ENCODE measurements at regions not wholly inside any gene's neighbourhood (a gene's known extent, or its start where the extent isn't known, plus 50 kb on each side); places are given as distances from the start of the nearest gene placed in this dataset.

GRCh38 chrX:107561468-107562215, 66.7 kb upstream of the PRPS1 start:
- DNase-seq: peak; percentile 54

- DNase-seq: no peak
Observed at GRCh38 chrX:107562482-107562881, 65.8 kb upstream of the PRPS1 start.

GRCh38 chrX:107563824-107564223, 64.5 kb upstream of the PRPS1 start:
- DNase-seq: no peak

GRCh38 chrX:107565015-107565414, 63.3 kb upstream of the PRPS1 start:
- DNase-seq: no peak

- peak; percentile 60 for DNase-seq
Observed at GRCh38 chrX:107565931-107566603, 62.2 kb upstream of the PRPS1 start.

- no peak for DNase-seq
Observed at GRCh38 chrX:107566604-107567262, 61.6 kb upstream of the PRPS1 start.

GRCh38 chrX:107567370-107567769, 60.9 kb upstream of the PRPS1 start:
- DNase-seq: peak; percentile 89

GRCh38 chrX:107571296-107571998, 56.9 kb upstream of the PRPS1 start:
- DNase-seq: no peak

GRCh38 chrX:107573016-107573415, 55.3 kb upstream of the PRPS1 start:
- DNase-seq: no peak

GRCh38 chrX:107574054-107574683, 54.1 kb upstream of the PRPS1 start:
- DNase-seq: no peak

GRCh38 chrX:107574711-107575110, 53.6 kb upstream of the PRPS1 start:
- no peak for DNase-seq

- DNase-seq: no peak
Observed at GRCh38 chrX:107576392-107576791, 51.9 kb upstream of the PRPS1 start.

- no peak for DNase-seq
Observed at GRCh38 chrX:107576841-107577240, 51.5 kb upstream of the PRPS1 start.

- peak; percentile 68 for DNase-seq
Observed at GRCh38 chrX:107577933-107578332, 50.4 kb upstream of the PRPS1 start.

Measured in hematopoietic multipotent progenitor cell treated with erythropoietin and hydrocortisone succinate and interleukin-3 and kit ligand, for 4 days (in vitro differentiated cells).